ENCODE measurements at regions not wholly inside any gene's neighbourhood (a gene's known extent, or its start where the extent isn't known, plus 50 kb on each side); places are given as distances from the start of the nearest gene placed in this dataset.

- no peak for ATAC-seq
Measured at GRCh38 chr9:108072740-108073139, 583.2 kb upstream of the KLF4 start.

More at GRCh38 chr9:108072740-108073139, 583.2 kb upstream of the KLF4 start:
- Mint-ChIP-seq H3K4me1 (peaks cover 4% of the 10 kb centered on the region), H3K4me3 (no peak overlapping the region), H3K27ac (no peak overlapping the region), H3K9me3 (peaks cover 15% of the 10 kb centered on the region; the same call in 2 of the 3 replicates), H3K36me3 (ENCODE audit: low read depth) (peaks cover 9% of the 10 kb centered on the region; the same call in 2 of the 3 replicates), H3K27me3 (ENCODE audit: insufficient read depth, low read depth, poor library complexity) (peaks cover 6% of the 10 kb centered on the region)
- H3K27ac ChIP-seq (ENCODE audit: low read depth), result no peak overlapping the region
- no peaks in the 10 kb centered on the region for H4K20me1 ChIP-seq (replicated peaks; ENCODE audit: insufficient read depth)
- no peak for TF ChIP-seq EZH2phosphoT487 (IDR thresholded peaks at IDR 0.05; ENCODE audit: unreplicated experiment)
- no peak for TF ChIP-seq REST (IDR thresholded peaks at IDR 0.05; ENCODE audit: unreplicated experiment)
- TF ChIP-seq NANOG (IDR thresholded peaks at IDR 0.05; ENCODE audit: borderline replicate concordance), result no peak
- TF ChIP-seq ZNF331 (CRISPR knock-in tag; IDR thresholded peaks at IDR 0.05; ENCODE audit: low read depth), result no peak
- no peak for TF ChIP-seq STAT1 (IDR thresholded peaks at IDR 0.05; ENCODE audit: unreplicated experiment)
- no peak for TF ChIP-seq ZNF462 (CRISPR knock-in tag; IDR thresholded peaks at IDR 0.05)
- TF ChIP-seq CTCF (conservative IDR thresholded peaks at IDR 0.05; ENCODE audit: low read depth in 2 of 2), result no peak
- no peak for TF ChIP-seq EZH2 (IDR thresholded peaks at IDR 0.05; ENCODE audit: low read depth, unreplicated experiment)
- no peak for TF ChIP-seq POLR2AphosphoS5 (IDR thresholded peaks at IDR 0.05; ENCODE audit: low read depth)
- TF ChIP-seq CREB1 (CRISPR knock-in tag; IDR thresholded peaks at IDR 0.05; ENCODE audit: low read depth), result no peak
- TF ChIP-seq ETS1 (IDR thresholded peaks at IDR 0.05), result no peak
- TF ChIP-seq JUNB (IDR thresholded peaks at IDR 0.05; ENCODE audit: unreplicated experiment), result no peak
- no peaks in the 10 kb centered on the region for H3K79me2 ChIP-seq (replicated peaks; ENCODE audit: insufficient read depth)
- no peak for DNase-seq (ENCODE audit: low spot score)
- H3K4me1 ChIP-seq (ENCODE audit: insufficient read depth), result no peaks in the 10 kb centered on the region; the same call in 1 of the 2 replicates
- H3K4me2 ChIP-seq, result no peak overlapping the region
- no peak overlapping the region for H2AFZ ChIP-seq
- H3F3A ChIP-seq (replicated peaks; ENCODE audit: low read depth), result no peaks in the 10 kb centered on the region
- no peak overlapping the region for H3K4me3 ChIP-seq
- H3K9me2 ChIP-seq (ENCODE audit: insufficient read depth), result no peaks in the 10 kb centered on the region; the same call in 1 of the 2 replicates
- no peaks in the 10 kb centered on the region for H3K36me3 ChIP-seq (ENCODE audit: insufficient read depth)
- H3K27me3 ChIP-seq (ENCODE audit: insufficient read depth), result no peaks in the 10 kb centered on the region

All from GM23338 (cell line).